ENCODE measurements at regions not wholly inside any gene's neighbourhood (a gene's known extent, or its start where the extent isn't known, plus 50 kb on each side); places are given as distances from the start of the nearest gene placed in this dataset.

GRCh38 chrX:9339603-9340491 lies 125.0 kb upstream of the TBL1X start:
- no peak for TF ChIP-seq SMC3 (conservative IDR thresholded peaks at IDR 0.05; ENCODE audit: poor library complexity)
- TF ChIP-seq CTCF (IDR thresholded peaks at IDR 0.05; ENCODE audit: poor library complexity, severe bottlenecking) = no peak
- TF ChIP-seq TAF1 (IDR thresholded peaks at IDR 0.05; ENCODE audit: low read depth) = no peak
- TF ChIP-seq EP300 (conservative IDR thresholded peaks at IDR 0.05; ENCODE audit: poor library complexity, severe bottlenecking) = no peak
- no peak for TF ChIP-seq POLR2AphosphoS5 (IDR thresholded peaks at IDR 0.05)
- no peak for TF ChIP-seq RAD21 (conservative IDR thresholded peaks at IDR 0.05)
- TF ChIP-seq MXI1 (conservative IDR thresholded peaks at IDR 0.05; ENCODE audit: poor library complexity, severe bottlenecking) = no peak
- no peak for TF ChIP-seq EZH2 (IDR thresholded peaks at IDR 0.05; ENCODE audit: borderline replicate concordance, insufficient read depth, low read length, poor library complexity, severe bottlenecking)
